HG02678 (cell line): ENCODE measurements at regions not wholly inside any gene's neighbourhood (a gene's known extent, or its start where the extent isn't known, plus 50 kb on each side); places are given as distances from the start of the nearest gene placed in this dataset.

Experiments used
- ATAC-seq: cut with Tn5 transposase; IDR thresholded peaks from one replicate; pipeline ENCODE4 v1.9.1; 2021; ENCODE audit warnings: mild to moderate bottlenecking, moderate library complexity; ENCODE audit not compliant: unreplicated experiment

DNA sequence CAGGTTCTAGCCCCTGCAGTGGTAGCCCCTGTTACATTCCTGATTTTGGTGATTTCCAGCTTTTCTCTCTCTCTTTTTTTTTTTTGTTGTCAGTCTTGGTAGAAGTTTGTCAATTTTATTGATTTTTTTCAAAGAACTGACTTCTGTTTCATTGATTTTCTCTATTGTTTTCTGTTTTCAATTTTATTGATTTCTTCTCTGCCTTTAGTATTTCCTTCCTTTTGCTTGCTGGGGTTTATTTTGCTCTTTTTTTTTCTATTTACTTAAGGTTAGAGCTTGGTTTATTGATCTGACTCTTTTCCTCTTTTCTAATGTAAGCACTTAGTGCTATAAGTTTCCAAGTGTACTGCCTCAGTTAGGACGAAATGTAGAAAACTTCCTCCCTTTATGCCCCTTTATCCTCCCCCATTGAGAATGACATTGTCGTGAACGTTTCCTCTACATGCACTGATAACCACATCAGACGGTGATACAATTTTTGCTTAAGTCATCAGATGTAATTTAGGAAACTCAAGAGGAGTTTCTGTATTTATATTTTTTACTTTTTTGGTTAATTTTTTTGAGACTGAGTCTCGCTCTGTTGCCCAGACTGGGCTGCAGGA is 81.1 kb upstream of the HS6ST1 start:
- ATAC-seq, result no peak

DNA sequence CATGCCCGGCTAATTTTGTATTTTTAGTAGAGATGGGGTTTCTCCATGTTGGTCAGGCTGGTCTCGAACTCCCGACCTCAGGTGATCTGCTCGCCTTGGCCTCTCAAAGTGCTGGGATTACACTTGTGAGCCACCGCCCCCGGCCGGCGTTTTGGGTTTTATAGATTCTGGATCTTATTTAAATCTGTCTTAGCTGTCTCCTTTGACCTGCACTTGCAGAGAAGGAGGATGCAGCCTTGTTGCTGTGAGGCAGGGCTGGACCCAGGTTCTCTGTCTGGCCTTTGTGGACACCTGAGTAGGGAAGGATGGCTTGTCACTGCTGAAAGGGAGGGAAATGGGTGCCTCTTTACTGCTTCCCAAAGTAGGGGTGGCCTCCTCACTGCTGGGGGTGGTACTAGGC is 83.0 kb upstream of the HS6ST1 start:
- no peak for ATAC-seq

DNA sequence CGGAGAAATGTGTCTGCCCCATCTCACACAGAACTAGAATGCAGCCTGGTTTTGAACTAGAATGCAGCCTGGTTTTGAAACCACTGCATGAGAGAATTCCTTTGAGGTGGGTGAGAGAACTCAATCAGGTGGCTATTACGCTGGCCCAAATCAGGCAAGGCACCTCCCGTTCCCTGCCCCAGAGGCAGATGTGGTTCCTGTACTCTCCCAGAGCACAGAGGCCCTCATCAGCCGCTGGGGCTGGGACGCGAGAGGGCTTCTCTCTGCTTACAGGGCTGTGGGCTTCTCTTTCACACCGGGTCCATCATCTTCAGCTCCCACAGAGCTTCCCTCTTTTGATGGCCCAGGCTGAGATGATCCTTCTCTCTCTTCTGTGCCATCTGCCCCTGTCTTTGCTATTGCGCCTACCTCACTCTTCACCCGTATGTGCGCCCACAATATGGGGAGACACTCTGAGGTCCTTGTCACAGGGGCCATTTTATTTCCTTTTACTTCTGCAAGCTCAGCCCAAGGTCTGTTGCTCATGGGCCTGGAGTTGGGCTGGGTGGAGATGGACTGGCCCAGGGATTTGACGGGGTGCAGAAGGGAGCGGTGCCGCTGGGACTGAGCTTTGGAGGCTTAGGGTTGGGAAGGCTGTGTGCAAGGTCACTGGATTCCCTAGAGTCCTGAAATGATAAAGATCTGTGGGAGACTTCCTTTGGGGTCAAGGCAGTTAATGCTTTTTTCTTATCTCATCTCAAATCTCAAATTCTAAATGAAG is 84.4 kb upstream of the HS6ST1 start:
- no peak for ATAC-seq

DNA sequence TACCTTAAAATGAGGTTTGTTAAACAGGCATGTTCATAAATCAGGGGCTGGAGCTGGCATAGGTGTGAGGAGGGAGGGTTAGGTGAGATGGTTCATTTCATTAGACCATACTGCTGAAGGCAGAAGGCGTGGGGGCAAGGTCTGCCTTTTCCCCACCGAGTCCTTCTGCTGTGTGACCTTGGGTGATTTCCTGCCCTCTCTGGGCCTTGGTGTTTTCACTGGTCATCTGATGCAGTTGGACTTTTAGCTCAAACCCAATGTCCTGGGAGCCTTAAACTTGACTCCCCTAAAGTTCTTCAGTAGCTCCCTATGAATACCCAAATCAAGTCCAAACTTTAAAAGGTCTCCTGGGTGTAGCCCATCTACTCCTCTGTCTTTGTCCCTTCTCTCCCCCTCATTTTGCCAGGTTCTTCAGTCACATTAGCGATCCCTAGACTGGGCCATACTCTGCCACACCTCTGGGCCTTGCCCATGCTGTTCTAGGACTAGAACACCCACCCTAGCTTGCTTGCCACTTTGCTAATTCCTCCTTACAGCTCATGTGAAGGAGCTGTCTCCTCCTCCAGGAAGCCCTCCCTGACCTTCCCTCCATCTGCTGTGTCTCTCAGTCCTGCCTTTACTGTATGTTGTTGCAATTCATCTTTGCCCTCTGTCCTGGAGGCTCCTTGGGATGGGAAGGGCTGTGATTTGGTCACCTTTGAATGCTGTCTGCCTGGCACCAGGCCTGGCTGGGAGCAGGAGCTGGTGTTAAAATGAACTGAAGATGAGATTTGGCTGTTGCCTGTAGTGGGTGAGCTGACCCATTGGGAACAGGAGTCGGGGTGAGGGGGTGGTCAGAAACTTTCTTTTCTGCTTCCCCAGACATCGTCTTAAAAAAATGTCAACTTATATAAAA is 85.4 kb upstream of the HS6ST1 start:
- no peak for ATAC-seq

DNA sequence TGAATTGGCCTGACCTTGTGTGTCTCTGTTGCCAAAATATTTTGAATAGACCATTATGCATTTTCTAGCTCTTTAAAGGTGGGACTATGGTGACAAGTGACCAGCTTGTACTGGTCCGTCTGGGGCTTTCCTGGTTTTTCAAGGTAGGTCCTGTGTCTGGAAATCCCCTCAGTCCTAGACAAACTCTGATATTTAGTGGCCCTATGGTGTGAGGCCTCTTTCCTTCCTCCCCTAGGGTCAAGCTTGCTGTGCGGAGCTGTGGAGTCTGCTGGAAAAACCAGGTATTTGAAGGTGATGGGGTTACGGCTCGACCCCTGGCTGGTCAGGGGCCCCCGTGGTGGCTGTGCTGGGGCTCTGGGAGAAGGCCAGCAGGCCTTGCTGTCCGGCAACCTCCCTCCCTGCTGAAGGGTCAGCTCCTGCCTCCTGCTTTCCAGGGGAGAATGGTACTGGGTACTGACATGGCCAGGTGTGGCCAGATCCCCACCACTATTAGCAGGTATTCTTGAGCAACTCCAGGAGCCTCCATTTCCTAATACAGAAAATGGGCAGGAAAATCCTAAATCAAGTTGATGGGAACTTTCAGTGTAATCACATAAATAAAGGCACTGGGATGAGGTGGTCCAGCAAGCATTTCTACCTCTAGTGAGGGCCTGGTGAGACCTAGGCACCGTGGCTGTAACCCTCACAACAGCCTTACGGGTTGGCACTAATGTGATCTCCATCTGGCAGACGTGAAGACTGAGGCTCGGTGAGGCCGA is 86.2 kb upstream of the HS6ST1 start:
- ATAC-seq, result no peak

DNA sequence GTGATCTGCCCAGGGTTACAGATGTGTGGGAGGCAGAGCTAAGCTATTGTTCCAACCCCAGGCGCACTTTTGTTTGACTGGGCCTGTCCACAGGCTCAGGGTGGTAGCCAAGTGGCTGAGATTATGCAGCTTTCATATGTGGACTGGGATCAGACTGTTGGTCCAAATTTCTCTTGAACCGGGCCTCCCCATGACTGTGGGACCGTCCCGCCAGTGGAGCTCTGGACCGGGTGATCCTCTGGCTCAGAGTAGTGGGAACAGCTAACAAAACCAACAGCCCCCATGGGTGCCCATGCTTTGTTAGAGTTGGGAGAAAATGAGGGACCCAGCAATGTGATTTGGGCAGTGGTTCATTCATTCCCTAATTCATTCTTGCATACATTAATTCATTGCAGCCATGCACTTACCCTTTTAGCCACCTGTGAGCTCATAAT is 86.8 kb upstream of the HS6ST1 start:
- ATAC-seq, result no peak

DNA sequence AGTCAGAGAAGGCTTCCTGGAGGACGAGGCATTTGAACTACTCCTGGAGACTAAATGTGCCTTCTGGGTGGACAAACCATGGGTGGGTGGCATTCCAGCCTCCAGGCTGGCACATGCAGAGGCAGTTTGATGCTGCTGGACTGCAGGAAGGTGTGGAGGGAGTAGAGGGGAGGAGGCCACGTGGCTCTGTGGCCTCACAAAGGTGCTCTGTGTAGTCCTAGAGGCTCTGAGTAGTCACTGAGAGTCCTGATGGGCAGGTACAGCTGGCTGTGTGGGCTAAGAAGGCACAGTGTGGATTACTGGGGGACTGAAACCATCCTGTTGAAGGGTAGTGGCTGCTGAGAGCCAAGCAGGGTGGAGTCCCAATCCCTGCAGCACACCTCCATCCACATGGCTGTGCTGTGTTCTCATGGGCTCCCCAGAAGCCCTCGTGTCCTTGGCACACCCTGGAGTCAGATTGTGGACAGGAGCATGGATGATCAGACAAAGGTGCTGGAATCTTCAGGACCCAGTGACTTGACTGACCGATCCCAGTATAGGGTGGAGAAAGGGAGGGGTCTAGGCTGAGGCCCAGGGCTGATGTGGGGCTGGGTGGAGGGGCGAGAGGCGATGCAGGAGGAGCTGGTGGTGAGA is 87.4 kb upstream of the HS6ST1 start:
- ATAC-seq, result no peak

DNA sequence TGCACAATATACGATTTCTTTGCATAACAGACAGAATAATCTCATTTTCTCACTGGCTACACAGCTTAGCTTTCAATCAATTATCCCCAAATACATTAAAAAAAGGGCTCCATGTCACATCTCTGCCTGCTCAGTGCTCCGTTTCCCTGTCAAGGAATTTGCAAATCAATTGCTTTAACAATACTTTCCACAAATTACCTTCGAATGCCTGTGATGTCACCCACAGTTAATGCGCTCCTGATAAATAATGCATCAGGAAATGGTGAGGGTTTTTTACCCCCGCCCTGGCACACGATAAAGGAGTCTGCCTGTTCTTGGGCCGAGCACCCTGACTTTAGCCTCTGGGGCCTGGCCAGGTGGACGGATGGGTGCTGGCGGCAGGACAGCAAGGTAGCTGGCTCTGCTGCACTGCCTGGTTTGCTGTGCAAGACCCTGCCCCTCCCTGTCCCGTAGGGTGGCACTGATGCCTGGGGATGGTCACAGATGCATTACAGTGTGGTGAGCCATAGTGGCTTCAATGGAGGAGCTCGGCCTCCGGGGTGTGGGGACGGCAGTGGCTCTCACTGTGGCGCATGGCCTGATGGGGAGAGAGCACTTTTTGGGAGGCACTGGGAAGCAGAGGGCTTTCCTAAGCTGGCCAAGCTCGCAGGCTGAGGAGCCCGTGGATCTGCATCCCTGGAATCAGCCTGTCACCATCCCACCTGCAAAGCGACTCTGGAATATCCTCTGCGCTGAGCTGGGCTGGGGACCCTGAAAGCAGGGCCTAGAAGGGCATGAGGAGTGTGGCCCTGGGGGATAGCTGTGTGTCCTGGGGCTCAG is 88.3 kb upstream of the HS6ST1 start:
- ATAC-seq, result no peak

DNA sequence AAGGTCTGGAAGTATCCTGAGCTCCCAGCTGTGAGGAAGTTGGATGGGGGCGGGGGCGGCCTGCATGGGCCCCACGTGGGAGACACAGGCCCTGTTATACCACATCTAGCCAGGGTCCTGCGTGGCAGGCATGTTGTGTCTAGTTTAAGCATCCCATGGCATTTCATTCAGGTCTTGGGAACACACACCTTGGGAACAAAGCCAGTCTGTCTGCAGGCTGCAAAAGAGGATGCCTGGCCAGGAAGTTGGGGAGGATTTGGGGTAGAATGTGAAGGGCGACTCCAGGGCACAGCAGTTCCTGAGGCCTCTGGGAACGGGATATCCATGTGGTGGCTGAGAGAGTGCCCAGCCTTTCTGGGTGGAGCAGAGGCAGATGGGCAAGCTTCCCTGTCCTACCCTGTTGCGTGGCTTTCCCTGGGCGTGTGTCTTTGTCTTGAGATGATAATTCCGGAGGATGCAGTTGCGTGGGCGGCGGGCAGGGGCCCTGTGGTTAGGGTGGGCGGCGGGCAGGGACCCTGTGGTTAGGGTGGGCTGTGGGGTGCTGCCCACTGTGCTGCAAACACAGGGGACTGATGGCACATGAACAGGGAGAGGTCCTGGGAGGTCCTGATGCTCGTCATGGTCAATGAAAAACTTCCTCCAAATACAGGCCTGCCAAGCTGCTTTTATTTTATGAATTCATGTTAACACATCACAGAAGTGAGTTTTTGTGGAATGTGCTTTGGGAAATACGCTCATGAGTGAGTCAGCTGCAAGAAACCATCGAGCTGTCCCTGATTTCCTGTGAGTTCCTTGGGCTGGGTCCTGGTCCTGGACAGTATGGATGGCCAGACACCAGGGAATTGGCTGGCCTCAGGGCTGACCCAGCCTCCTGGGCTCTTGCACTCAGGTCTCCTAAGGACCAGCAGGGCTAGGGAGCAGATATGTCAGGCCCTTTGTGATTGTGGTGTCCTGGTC is 90.0 kb upstream of the HS6ST1 start:
- ATAC-seq, result no peak

DNA sequence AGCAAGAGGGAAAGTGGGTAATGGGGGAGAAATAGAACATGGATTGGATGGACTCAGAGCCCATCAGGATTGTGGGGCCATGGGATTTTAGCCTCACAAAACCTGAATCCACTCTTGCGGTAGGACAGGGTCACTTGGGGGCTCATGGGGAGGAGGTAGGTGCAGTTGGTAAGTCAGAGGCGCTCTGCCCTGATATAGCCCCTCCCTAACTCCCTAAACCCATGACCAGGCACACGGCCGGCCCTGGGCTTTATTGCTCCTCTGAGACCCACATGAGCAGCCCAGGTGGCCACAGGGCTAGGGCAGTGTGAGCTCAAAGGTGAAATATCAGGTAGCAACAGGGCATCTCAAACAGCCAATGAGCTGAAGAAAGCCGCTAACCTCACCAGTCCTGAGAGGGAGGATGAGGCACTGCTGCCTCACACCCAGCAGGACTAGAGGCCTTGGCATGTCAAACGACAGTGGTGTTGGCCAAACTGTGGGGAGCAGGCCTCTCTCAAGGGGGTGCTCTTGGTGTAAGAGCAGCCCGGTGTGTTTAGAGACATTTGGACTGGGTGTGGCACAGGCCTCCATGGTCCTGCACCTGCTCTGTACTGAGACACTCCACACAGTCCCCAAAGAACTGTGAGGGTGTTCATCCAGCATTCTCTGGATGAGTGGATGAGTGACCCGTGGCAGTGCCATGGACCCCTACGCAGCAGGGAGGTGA is 90.8 kb upstream of the HS6ST1 start:
- ATAC-seq, result no peak

DNA sequence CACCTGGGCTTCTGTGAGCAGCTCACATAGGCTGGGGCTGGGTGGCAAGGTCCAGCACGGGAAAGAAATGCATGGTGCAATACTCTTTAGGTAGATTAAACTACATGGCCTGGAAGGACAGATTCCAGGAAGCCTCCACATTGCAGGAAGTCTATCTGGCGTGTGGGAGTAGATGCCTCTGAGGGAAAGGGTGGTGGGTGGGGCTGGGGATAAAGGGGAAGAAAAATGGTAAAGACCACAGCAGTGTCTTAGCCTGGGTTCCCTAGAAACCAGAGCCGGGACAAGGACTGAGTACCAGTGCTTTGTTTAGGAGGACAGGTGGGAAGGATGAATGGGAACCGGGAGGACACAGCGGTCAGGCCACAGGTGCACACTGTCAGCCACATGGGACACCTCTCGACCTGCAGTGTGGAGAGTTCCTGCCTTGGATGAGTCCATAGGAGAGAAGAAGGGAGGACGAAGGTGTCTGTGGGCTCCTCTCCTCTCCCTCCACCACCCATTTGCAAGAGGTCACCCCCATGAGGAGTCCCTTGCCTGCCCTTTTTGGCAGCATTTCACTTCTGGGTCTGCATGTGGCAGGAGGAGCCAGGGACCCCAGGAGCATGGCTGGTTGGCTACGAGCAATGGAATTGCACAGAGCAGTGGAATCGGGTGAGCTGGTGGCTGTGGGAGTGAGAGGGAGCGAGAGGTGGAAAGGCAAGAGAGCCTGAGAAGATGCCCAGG is 91.5 kb upstream of the HS6ST1 start:
- no peak for ATAC-seq

DNA sequence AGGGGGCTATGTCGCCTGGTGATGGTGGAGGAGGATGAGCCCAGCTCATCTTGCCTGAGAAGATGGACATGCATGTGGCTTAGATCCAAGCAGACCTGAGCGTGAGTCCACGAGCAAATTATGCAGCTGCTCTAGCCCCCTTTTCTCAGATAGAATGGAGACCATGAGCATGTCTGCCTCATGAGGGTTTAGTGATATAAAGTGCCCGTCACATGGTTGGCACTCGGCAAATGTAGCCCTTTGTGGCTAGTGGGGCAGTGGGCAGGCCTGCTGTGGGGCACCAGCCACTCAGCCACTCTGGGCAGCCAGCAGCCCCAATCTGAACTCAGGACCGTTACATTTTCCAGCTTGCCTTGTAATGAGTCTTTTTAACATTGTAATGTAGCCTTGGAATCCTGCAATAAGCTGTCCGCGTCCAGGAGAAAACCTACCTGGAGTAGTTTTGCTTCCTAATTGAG is 92.1 kb upstream of the HS6ST1 start:
- ATAC-seq, result no peak

DNA sequence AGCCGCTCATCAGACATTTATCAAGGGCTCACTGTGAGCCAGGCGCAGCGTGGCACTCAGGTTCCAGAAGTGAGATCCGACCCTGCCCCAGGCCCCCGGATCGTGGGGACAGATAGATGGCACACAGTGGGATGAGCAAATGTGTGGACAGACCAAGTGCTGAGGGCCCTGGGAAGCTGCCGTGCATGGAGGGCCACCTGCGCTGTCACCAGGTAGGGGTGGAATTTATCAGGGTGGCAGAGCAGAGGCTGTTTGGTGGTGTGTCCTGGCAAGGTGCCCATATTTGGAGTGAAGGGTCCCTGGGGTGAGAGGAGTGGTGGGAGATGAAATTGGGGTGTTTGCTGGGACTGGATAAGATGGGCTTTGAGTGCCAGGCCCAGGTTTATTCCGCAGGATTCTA is 92.8 kb upstream of the HS6ST1 start:
- no peak for ATAC-seq

DNA sequence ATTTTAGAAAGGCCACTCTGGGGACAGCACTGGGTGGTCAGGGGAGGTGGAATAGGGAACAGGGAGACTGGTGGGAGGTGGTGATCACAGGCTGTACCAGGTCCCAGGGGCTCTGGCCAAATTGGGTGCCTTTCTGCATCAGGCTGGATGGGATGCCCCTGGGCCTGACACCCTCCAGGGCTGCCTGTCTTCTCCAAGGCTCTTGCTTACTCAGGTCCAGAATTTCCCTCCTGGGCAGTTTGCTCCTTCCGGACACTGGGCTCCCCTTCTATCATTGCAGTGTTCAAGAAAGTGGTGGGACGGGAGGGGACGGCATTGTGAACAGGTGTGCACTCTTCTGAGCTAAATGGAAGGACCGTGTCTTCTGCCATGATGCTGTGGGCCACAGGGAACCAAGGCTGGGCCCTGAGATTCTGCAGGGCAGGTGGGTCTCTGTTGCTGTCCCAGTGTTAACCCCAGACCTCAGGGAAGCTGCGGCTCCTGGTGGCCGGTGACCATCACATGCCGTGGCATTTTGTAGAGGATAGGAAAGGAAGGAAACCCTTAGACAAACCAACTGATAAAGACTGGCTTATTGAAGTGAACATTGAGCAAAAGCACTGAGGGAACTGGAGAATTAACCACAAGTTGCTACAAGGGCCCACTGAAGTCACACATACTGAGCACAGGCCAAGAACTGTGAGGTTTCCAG is 93.7 kb upstream of the HS6ST1 start:
- ATAC-seq, result no peak

DNA sequence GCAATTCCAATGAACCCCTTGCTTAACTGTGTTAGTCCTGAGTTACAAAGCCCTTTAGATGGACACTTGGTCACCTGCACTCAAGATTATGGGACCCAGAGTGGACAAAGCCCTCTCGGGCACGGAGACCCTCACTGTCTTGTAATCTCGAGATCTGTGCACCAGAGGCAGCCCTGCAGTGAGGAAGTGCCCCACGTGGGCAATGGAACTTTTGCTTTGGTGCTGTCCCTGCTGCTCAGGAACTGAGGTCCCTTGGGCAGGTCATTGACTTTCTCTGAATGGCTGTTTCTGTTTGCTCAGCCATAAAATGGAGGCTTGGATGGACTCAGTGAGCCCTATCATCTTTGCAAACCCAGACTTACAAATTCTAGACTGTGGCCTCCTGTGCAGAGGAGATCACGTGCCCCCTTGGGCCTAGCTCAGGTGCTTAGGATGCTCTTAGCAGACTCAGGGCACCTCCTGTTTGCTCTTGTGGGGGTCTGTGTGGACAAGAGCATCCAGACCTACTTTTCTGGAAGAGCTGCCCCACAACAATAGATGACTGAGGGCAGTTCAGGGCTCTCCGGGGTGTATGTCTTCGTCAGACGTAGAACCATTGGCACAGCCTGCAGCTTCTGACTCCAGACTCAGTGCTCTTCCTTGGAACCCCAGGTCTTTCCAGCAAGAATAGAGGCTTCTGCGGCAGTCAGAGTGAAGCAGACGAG is 94.5 kb upstream of the HS6ST1 start:
- ATAC-seq, result no peak

DNA sequence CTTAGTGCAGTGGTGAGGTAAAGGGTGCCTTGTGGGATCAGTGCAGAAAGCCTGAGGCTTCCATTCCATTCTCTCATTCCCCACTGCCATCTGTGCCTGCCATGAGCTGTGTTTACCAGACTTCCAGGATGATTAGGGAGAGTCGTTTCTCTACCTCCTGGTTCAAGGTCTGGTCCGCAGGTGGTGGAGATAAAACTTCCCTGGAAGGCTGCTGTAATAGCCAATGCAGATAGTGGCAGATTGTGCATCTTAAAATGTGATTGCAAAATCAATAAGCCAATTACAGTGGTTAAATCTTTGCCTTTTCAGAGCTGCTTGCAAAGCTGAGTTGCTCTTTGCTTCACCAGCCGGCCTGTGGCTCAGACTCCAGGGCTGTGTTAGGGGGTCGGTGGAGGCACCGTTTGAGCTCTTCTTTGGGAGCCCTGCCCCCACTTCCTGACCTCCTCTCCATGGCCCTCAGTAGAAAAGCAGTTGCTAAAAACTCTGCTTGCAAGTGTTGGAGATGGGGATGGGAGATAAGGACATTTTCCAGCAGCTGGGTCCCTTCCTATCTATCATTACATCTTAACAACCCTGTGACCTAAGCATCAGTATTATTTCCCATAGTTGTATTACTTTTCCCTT is 95.2 kb upstream of the HS6ST1 start:
- no peak for ATAC-seq
